Small intestine (tissue), 7 donors: ENCODE measurements at regions not wholly inside any gene's neighbourhood (a gene's known extent, or its start where the extent isn't known, plus 50 kb on each side); places are given as distances from the start of the nearest gene placed in this dataset.

ENCODE experiments used
- DNase-seq, 2 donors: peaks; one replicate each; pipeline versions ENCODE4 v3.0.0 to v3.0.0-alpha.2; 2013
- FAIRE-seq: peaks from 2 replicates; lab custom pipeline; 2012; peaks lifted over from hg19 to GRCh38; lab: Jason Lieb, UNC
- H3K27ac ChIP-seq, 3 donors: one replicate each; pipeline ENCODE4 v1.5.1; 2013; ENCODE audit warnings: low read length in 2 of 3, mild to moderate bottlenecking in 2 of 3, control low read depth in 1 of 3, inconsistent platforms in 1 of 3, low read depth in 1 of 3, moderate library complexity in 1 of 3
- H3K27me3 ChIP-seq, 3 donors: one replicate each; pipeline ENCODE4 v1.6.1; 2013; ENCODE audit warnings: low read length in 3 of 3, inconsistent platforms in 1 of 3; ENCODE audit not compliant: control insufficient read depth in 3 of 3, insufficient read depth in 3 of 3
- H3K36me3 ChIP-seq, 3 donors: one replicate each; pipeline ENCODE4 v1.6.1; 2013; ENCODE audit warnings: low read length in 3 of 3, inconsistent platforms in 1 of 3, low read depth in 1 of 3, mild to moderate bottlenecking in 1 of 3, moderate library complexity in 1 of 3; ENCODE audit not compliant: control insufficient read depth in 3 of 3, insufficient read depth in 2 of 3
- H3K4me1 ChIP-seq, 3 donors: one replicate each; pipeline ENCODE4 v1.6.1; 2013; ENCODE audit warnings: low read length in 2 of 3, inconsistent platforms in 1 of 3, low read depth in 1 of 3, mild to moderate bottlenecking in 1 of 3, moderate library complexity in 1 of 3; ENCODE audit not compliant: control insufficient read depth in 3 of 3, insufficient read depth in 2 of 3
- H3K4me3 ChIP-seq, 3 donors: one replicate each; pipeline ENCODE4 v1.5.1; 2013; ENCODE audit warnings: low read length in 3 of 3, control low read depth in 1 of 3, inconsistent platforms in 1 of 3, low read depth in 1 of 3, mild to moderate bottlenecking in 1 of 3, moderate library complexity in 1 of 3
- H3K9me3 ChIP-seq, 2 donors: one replicate each; pipeline ENCODE4 v1.6.1; 2013; ENCODE audit warnings: low read depth in 1 of 2, low read length in 1 of 2; ENCODE audit not compliant: control insufficient read depth in 2 of 2, insufficient read depth in 1 of 2
- WGBS, 3 donors: extraction: QIAGEN DNeasy Blood & Tissue Kit; methylation state at CpG; one replicate each; pipeline ENCODE4 v1.1.7; 2013; 5-methylcytosine and 5-hydroxymethylcytosine counted together
- donor health status: healthy with polysubstance abuse.
- donor health status: control.
- donor health status: control.
- donor health status: Bipolar disorder and iron deficiency.
- donor health status: healthy.

GRCh38 chr6:164531736-164532135, 777.7 kb downstream of the C6orf118 start:
- Histone ChIP-seq H3K4me3 (no peak overlapping the region), H3K27ac (no peak overlapping the region), H3K36me3 (no peaks in the 10 kb centered on the region), H3K9me3 (peaks cover 0 to 6% of the 10 kb centered on the region in 2 donors), H3K27me3 (no peaks in the 10 kb centered on the region), H3K4me1 (no peaks in the 10 kb centered on the region)
- no peak for FAIRE-seq
- DNase-seq, result no peak
- WGBS, 3 donors, result 83 to 90% (median 89%) methylated on average over 3 of the region's 3 CpGs

- 67 to 75% (median 72%) methylated on average over 3 of the region's 3 CpGs for WGBS, 3 donors
- Histone ChIP-seq H3K4me1 (no peaks in the 10 kb centered on the region), H3K27ac (no peak overlapping the region), H3K9me3 (peaks cover 0 to 14% of the 10 kb centered on the region in 2 donors), H3K36me3 (no peaks in the 10 kb centered on the region), H3K4me3 (no peak overlapping the region), H3K27me3 (no peaks in the 10 kb centered on the region)
- FAIRE-seq (no peak), DNase-seq (no peak)
Measured at GRCh38 chr6:164528539-164528938, 780.9 kb downstream of the C6orf118 start.

- H3K36me3 ChIP-seq, result no peaks in the 10 kb centered on the region
- no peak for FAIRE-seq
- no peaks in the 10 kb centered on the region for H3K4me1 ChIP-seq
- WGBS, 3 donors, result 64 to 74% (median 68%) methylated on average over 1 of the region's 1 CpG
- no peak overlapping the region for H3K4me3 ChIP-seq
- no peak for DNase-seq
- no peaks in the 10 kb centered on the region for H3K27me3 ChIP-seq
- no peak overlapping the region for H3K27ac ChIP-seq
- peaks cover 2 to 27% of the 10 kb centered on the region in 2 donors for H3K9me3 ChIP-seq
Measured at GRCh38 chr6:164523087-164523654, 786.2 kb downstream of the C6orf118 start.

- H3K4me3 ChIP-seq, result no peak overlapping the region
- 78 to 85% (median 82%) methylated on average over 4 of the region's 4 CpGs for WGBS, 3 donors
- H3K36me3 ChIP-seq, result no peaks in the 10 kb centered on the region
- H3K4me1 ChIP-seq, result no peaks in the 10 kb centered on the region
- H3K27ac ChIP-seq, result no peak overlapping the region
- no peak for FAIRE-seq
- H3K27me3 ChIP-seq, result no peaks in the 10 kb centered on the region
- H3K9me3 ChIP-seq, result peaks cover 2 to 20% of the 10 kb centered on the region in 2 donors
- DNase-seq, result no peak
Measured at GRCh38 chr6:164520916-164521315, 788.5 kb downstream of the C6orf118 start.

GRCh38 chr6:164507206-164507940, 802.0 kb downstream of the C6orf118 start:
- 53 to 65% (median 56%) methylated on average over 8 of the region's 8 CpGs for WGBS, 3 donors
- DNase-seq (no peak), FAIRE-seq (no peak)
- H3K36me3 ChIP-seq, result no peaks in the 10 kb centered on the region
- no peak overlapping the region for H3K4me3 ChIP-seq
- no peaks in the 10 kb centered on the region for H3K27me3 ChIP-seq
- peaks cover 0 to 21% of the 10 kb centered on the region in 2 donors for H3K9me3 ChIP-seq
- H3K27ac ChIP-seq, result no peak overlapping the region
- H3K4me1 ChIP-seq, result no peaks in the 10 kb centered on the region

GRCh38 chr6:164505425-164505824, 804.0 kb downstream of the C6orf118 start:
- 82 to 89% (median 82%) methylated on average over 4 of the region's 4 CpGs for whole genome bisulfite sequencing, 3 donors

GRCh38 chr6:164502833-164503232, 806.6 kb downstream of the C6orf118 start:
- H3K4me1 ChIP-seq, result no peaks in the 10 kb centered on the region
- H3K27ac ChIP-seq, result no peak overlapping the region
- FAIRE-seq, result no peak
- no peak for DNase-seq
- no peaks in the 10 kb centered on the region for H3K27me3 ChIP-seq
- no peak overlapping the region for H3K4me3 ChIP-seq
- peaks cover 0 to 11% of the 10 kb centered on the region in 2 donors for H3K9me3 ChIP-seq
- no peaks in the 10 kb centered on the region for H3K36me3 ChIP-seq
- WGBS, 3 donors, result 14 to 23% (median 17%) methylated on average over 6 of the region's 6 CpGs

More at GRCh38 chr6:164505425-164505824, 804.0 kb downstream of the C6orf118 start:
- Histone ChIP-seq H3K27ac (no peak overlapping the region), H3K4me1 (no peaks in the 10 kb centered on the region), H3K4me3 (no peak overlapping the region), H3K9me3 (peaks cover 0 to 20% of the 10 kb centered on the region in 2 donors), H3K36me3 (no peaks in the 10 kb centered on the region), H3K27me3 (no peaks in the 10 kb centered on the region)
- DNase-seq (no peak), FAIRE-seq (no peak)

GRCh38 chr6:164495882-164496495, 813.4 kb downstream of the C6orf118 start:
- no peak overlapping the region for H3K27ac ChIP-seq
- DNase-seq (no peak), FAIRE-seq (no peak)
- no peaks in the 10 kb centered on the region for H3K27me3 ChIP-seq
- no peaks in the 10 kb centered on the region for H3K36me3 ChIP-seq
- peaks cover 0 to 16% of the 10 kb centered on the region in 2 donors for H3K9me3 ChIP-seq
- H3K4me3 ChIP-seq, result no peak overlapping the region
- WGBS, 3 donors, result 79 to 88% (median 85%) methylated on average over 7 of the region's 7 CpGs
- no peaks in the 10 kb centered on the region for H3K4me1 ChIP-seq
